Activated CD4-positive, alpha-beta memory T cell treated with anti-CD3 and anti-CD28 coated beads, Interleukin-2, amount 10 ng/mL, durations not matched to agents 7 days and 5 days (primary cell): ENCODE measurements at regions not wholly inside any gene's neighbourhood (a gene's known extent, or its start where the extent isn't known, plus 50 kb on each side); places are given as distances from the start of the nearest gene placed in this dataset.
"Not testable (repeated sequence)": the region's sequence is repeated elsewhere in the genome, so short reads cannot be mapped to it uniquely, and the experiment has no call there.

ENCODE experiments used
- CTCF ChIA-PET: fragments of 350-600 bp; sonication (Branson Sonifier 250); formaldehyde crosslinking; loops from one replicate; lab custom pipeline; 2021; ENCODE audit warnings: antibody characterized with exemption, inconsistent platforms; lab: Charles Lee
- POLR2A ChIA-PET: fragments of 350-600 bp; sonication (Branson Sonifier 250); formaldehyde crosslinking; loops from one replicate; lab custom pipeline; 2021; ENCODE audit warnings: antibody characterized with exemption; lab: Charles Lee
- DNase-seq: peaks from one replicate; pipeline ENCODE4 v3.0.0-alpha.2; 2020
- H3K27ac Mint-ChIP-seq: one replicate; pipeline ENCODE4 v1.8.0; 2021; ENCODE audit warnings: mild to moderate bottlenecking, mixed read lengths
- H3K27me3 Mint-ChIP-seq: one replicate; pipeline ENCODE4 v1.8.0; 2021; ENCODE audit warnings: mixed read lengths
- H3K36me3 Mint-ChIP-seq: one replicate; pipeline ENCODE4 v1.8.0; 2021; ENCODE audit warnings: low read depth, mixed read lengths
- H3K4me1 Mint-ChIP-seq: one replicate; pipeline ENCODE4 v1.8.0; 2021; ENCODE audit warnings: mixed read lengths
- H3K4me3 Mint-ChIP-seq: one replicate; pipeline ENCODE4 v1.8.0; 2021; ENCODE audit warnings: mild to moderate bottlenecking, mixed read lengths
- H3K9me3 Mint-ChIP-seq: one replicate; pipeline ENCODE4 v1.8.0; 2021; ENCODE audit warnings: mixed read lengths

DNA sequence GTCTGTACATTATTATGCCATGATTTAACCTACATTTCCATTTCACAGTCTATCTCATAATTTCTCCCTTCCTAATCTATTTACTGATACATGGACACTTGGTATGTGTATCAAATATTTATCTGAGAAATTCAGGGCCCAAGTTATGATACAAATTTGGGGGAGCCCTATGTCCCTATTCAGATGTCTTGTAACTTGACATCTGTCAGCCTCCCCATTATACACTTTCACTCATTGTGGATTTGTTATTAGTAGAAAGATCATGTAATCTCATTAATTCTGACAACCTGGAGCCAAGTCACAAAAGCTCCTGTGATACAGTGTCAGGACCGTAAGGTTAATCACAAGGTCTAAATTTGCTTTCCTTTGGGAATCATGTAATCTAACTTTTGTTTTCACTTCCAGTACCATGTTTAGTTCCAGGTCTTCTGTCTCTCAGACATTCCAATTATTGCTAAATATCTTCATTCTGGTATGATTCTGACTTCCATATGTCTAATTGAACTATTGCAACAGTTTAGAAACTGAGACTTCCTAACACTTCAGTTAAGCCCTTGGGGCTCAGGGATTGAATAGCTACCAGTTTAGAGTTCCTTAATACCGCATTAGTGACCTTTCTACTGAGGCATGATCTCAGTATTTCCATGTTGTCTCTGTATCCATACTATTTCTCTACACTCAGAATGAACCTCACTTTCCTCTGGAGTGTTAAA lies 182.9 kb upstream of the NUDT12 start:
- POLR2A ChIA-PET = no interaction called here
- H3K27me3 Mint-ChIP-seq = no peaks in the 10 kb centered on the region
- H3K4me3 Mint-ChIP-seq = no peak overlapping the region
- DNase-seq = no peak
- H3K27ac Mint-ChIP-seq = no peak overlapping the region
- H3K36me3 Mint-ChIP-seq = no peaks in the 10 kb centered on the region
- H3K9me3 Mint-ChIP-seq = no peaks in the 10 kb centered on the region
- CTCF ChIA-PET = no interaction called here
- no peaks in the 10 kb centered on the region for H3K4me1 Mint-ChIP-seq

- CTCF ChIA-PET = no interaction called here
- DNase-seq = no peak
- Mint-ChIP-seq H3K36me3 (no peaks in the 10 kb centered on the region), H3K27ac (no peak overlapping the region), H3K4me3 (no peak overlapping the region), H3K27me3 (no peaks in the 10 kb centered on the region), H3K4me1 (no peaks in the 10 kb centered on the region), H3K9me3 (no peaks in the 10 kb centered on the region)
- POLR2A ChIA-PET = no interaction called here
These were observed 181.6 kb upstream of the NUDT12 start for GRCh38 chr5:103744159-103744558.

DNA sequence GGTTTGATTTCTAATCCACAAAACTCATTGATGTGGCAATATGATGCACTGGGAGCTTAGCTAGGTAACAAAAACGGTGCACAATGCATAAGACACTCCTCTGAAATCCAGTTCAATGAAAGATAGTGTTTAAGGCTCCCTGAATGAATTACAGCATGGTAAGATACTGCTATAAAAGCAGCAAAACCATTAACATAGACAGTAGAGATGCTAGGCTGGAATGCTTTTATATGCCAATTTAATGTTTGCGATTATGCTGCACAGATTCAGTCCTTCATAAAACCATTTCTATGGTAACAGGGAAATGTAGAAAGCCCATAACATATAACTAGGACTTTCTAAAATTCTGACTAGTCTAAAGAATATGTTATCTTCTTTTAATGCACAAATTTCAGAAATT lies 180.8 kb upstream of the NUDT12 start:
- H3K4me3 Mint-ChIP-seq = no peak overlapping the region
- DNase-seq = no peak
- H3K27ac Mint-ChIP-seq = no peak overlapping the region
- H3K4me1 Mint-ChIP-seq = no peaks in the 10 kb centered on the region
- POLR2A ChIA-PET = no interaction called here
- H3K27me3 Mint-ChIP-seq = no peaks in the 10 kb centered on the region
- CTCF ChIA-PET = no interaction called here
- H3K36me3 Mint-ChIP-seq = no peaks in the 10 kb centered on the region
- H3K9me3 Mint-ChIP-seq = no peaks in the 10 kb centered on the region

DNA sequence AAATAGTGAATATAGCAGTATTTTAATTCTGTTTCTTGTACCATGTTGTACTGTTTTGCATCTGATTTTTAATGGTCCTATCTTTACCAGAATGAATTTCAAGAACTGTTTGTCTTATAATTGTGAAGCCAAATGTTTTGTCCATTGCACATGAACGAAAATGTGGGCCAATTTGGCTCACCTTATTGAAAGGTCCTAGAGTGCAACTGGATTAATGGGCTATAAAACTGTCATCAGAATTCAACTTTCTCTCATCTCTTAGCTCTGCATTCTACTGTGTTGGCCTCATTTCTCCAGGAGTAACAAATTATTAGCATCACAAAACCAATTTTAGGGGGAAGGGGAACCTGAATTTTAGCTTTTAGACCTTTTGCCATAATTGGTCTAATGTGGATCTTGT lies 179.4 kb upstream of the NUDT12 start:
- Mint-ChIP-seq H3K4me1 (no peaks in the 10 kb centered on the region), H3K4me3 (no peak overlapping the region), H3K36me3 (no peaks in the 10 kb centered on the region), H3K27ac (no peak overlapping the region), H3K9me3 (no peaks in the 10 kb centered on the region), H3K27me3 (no peaks in the 10 kb centered on the region)
- ChIA-PET CTCF (no interaction called here), POLR2A (no interaction called here)
- DNase-seq = no peak

DNA sequence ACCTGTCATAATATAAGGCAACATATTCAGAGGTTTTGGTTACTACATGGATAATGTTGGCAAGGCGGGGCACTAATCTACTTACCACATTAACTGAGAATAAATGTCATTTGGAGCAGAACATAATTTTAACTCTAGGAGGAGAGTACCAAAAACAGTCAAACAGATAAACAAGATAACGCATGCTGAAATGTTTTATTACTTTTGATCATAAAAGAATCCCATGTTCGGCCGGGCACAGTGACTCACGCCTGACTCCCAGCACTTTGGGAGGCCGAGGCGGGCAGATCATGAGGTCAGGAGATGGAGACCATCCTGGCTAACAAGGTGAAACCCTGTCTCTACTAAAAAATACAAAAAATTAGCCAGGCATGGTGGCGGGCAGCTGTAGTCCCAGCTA lies 173.8 kb upstream of the NUDT12 start:
- H3K36me3 Mint-ChIP-seq, DNase-seq, H3K4me1 Mint-ChIP-seq, POLR2A ChIA-PET, H3K9me3 Mint-ChIP-seq, CTCF ChIA-PET, H3K27me3 Mint-ChIP-seq, H3K4me3 Mint-ChIP-seq, H3K27ac Mint-ChIP-seq: not testable (repeated sequence)

- H3K27ac Mint-ChIP-seq = no peak overlapping the region
- CTCF ChIA-PET = no interaction called here
- H3K4me1 Mint-ChIP-seq = no peaks in the 10 kb centered on the region
These were observed 161.7 kb upstream of the NUDT12 start for GRCh38 chr5:103724271-103724670.

DNA sequence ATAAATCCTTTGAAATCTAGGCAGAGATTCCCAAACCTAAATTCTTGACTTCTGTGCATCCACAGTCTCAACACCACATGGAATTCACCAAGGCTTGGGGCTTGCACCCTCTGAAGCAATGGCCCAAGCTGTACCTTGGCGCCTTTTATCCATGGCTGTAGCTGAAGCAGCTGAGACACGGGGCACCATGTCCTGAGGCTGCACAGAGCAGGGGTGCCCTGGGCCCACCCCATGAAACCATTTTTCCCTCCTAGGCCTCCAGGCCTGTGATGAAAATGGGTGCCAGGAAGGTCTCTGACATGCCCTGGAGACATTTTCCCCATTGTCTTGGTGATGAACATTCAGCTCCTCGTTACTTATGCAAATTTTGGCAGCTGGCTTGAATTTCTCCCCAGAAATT lies 158.6 kb upstream of the NUDT12 start:
- no peak for DNase-seq
- Mint-ChIP-seq H3K27ac (no peak overlapping the region), H3K4me1 (no peaks in the 10 kb centered on the region), H3K27me3 (no peaks in the 10 kb centered on the region), H3K9me3 (peaks cover 13% of the 10 kb centered on the region), H3K36me3 (no peaks in the 10 kb centered on the region), H3K4me3 (no peak overlapping the region)
- POLR2A ChIA-PET = no interaction called here
- CTCF ChIA-PET = no interaction called here

More at GRCh38 chr5:103724271-103724670, 161.7 kb upstream of the NUDT12 start:
- POLR2A ChIA-PET = no interaction called here
- no peaks in the 10 kb centered on the region for H3K36me3 Mint-ChIP-seq
- H3K27me3 Mint-ChIP-seq = no peaks in the 10 kb centered on the region
- peaks cover 14% of the 10 kb centered on the region for H3K9me3 Mint-ChIP-seq
- no peak overlapping the region for H3K4me3 Mint-ChIP-seq
- no peak for DNase-seq

GRCh38 chr5:103718108-103718507 lies 155.5 kb upstream of the NUDT12 start:
- ChIA-PET POLR2A (no interaction called here), CTCF (no interaction called here)
- Mint-ChIP-seq H3K36me3 (no peaks in the 10 kb centered on the region), H3K27me3 (no peaks in the 10 kb centered on the region), H3K9me3 (peaks cover 8% of the 10 kb centered on the region), H3K4me1 (no peaks in the 10 kb centered on the region), H3K4me3 (no peak overlapping the region), H3K27ac (no peak overlapping the region)
- DNase-seq = no peak

- Mint-ChIP-seq H3K4me3 (no peak overlapping the region), H3K27ac (no peak overlapping the region), H3K4me1 (no peaks in the 10 kb centered on the region), H3K27me3 (no peaks in the 10 kb centered on the region), H3K36me3 (no peaks in the 10 kb centered on the region), H3K9me3 (no peaks in the 10 kb centered on the region)
- no peak for DNase-seq
- CTCF ChIA-PET = no interaction called here
- POLR2A ChIA-PET = no interaction called here
These were observed 146.0 kb upstream of the NUDT12 start for GRCh38 chr5:103708601-103709000.

GRCh38 chr5:103706939-103707682 lies 144.5 kb upstream of the NUDT12 start:
- no peak for DNase-seq
- H3K27ac Mint-ChIP-seq = no peak overlapping the region
- POLR2A ChIA-PET = no interaction called here
- H3K36me3 Mint-ChIP-seq = no peaks in the 10 kb centered on the region
- H3K9me3 Mint-ChIP-seq = no peaks in the 10 kb centered on the region
- CTCF ChIA-PET = no interaction called here
- no peaks in the 10 kb centered on the region for H3K4me1 Mint-ChIP-seq
- H3K4me3 Mint-ChIP-seq = no peak overlapping the region
- H3K27me3 Mint-ChIP-seq = no peaks in the 10 kb centered on the region

- no peak overlapping the region for H3K27ac Mint-ChIP-seq
- DNase-seq = no peak
- no peaks in the 10 kb centered on the region for H3K9me3 Mint-ChIP-seq
- no peaks in the 10 kb centered on the region for H3K36me3 Mint-ChIP-seq
- H3K27me3 Mint-ChIP-seq = no peaks in the 10 kb centered on the region
- H3K4me1 Mint-ChIP-seq = no peaks in the 10 kb centered on the region
- no peak overlapping the region for H3K4me3 Mint-ChIP-seq
- ChIA-PET CTCF (no interaction called here), POLR2A (no interaction called here)
These were observed 141.0 kb upstream of the NUDT12 start for GRCh38 chr5:103703617-103704016.

GRCh38 chr5:103693517-103693916 lies 130.9 kb upstream of the NUDT12 start:
- CTCF ChIA-PET = no interaction called here
- H3K4me1 Mint-ChIP-seq = no peaks in the 10 kb centered on the region

DNA sequence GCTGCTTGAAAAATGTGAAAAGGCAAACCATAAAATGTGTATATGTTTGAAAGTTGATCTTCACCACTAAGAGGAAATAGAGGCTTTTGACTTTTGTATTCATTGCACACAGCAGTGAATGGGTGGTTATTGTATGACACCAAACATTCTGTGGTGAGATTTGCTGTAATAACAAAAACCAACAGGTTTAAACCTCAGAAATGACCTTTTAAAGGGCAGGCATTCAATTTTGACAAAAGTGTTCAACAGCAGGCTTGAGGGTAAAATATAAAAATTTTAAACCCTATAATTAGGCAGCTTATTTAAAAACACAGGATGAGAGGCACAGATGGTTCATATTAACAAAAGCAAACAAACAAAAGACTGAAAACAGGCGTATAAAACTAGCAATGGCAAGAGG lies 128.1 kb upstream of the NUDT12 start:
- Mint-ChIP-seq H3K4me3 (no peak overlapping the region), H3K27ac (no peak overlapping the region), H3K36me3 (no peaks in the 10 kb centered on the region), H3K9me3 (no peaks in the 10 kb centered on the region), H3K4me1 (no peaks in the 10 kb centered on the region), H3K27me3 (no peaks in the 10 kb centered on the region)
- DNase-seq = no peak
- CTCF ChIA-PET = no interaction called here
- POLR2A ChIA-PET = no interaction called here

More at GRCh38 chr5:103693517-103693916, 130.9 kb upstream of the NUDT12 start:
- no peaks in the 10 kb centered on the region for H3K9me3 Mint-ChIP-seq
- POLR2A ChIA-PET = no interaction called here
- no peaks in the 10 kb centered on the region for H3K36me3 Mint-ChIP-seq
- H3K4me3 Mint-ChIP-seq = no peak overlapping the region
- no peaks in the 10 kb centered on the region for H3K27me3 Mint-ChIP-seq
- H3K27ac Mint-ChIP-seq = no peak overlapping the region
- no peak for DNase-seq

- H3K4me1 Mint-ChIP-seq = no peaks in the 10 kb centered on the region
- no peaks in the 10 kb centered on the region for H3K36me3 Mint-ChIP-seq
- no peak overlapping the region for H3K27ac Mint-ChIP-seq
- ChIA-PET CTCF (no interaction called here), POLR2A (no interaction called here)
- H3K9me3 Mint-ChIP-seq = no peaks in the 10 kb centered on the region
- DNase-seq = no peak
- no peak overlapping the region for H3K4me3 Mint-ChIP-seq
- no peaks in the 10 kb centered on the region for H3K27me3 Mint-ChIP-seq
These were observed 117.3 kb upstream of the NUDT12 start for GRCh38 chr5:103679873-103680272.
